Chondrocyte (in vitro differentiated cells): ENCODE measurements at regions not wholly inside any gene's neighbourhood (a gene's known extent, or its start where the extent isn't known, plus 50 kb on each side); places are given as distances from the start of the nearest gene placed in this dataset.

Experiments
- DNase-seq: peaks from one replicate; pipeline ENCODE4 v3.0.0; 2021; ENCODE audit warnings: mixed read lengths, low spot score
- H3K27ac Mint-ChIP-seq: one replicate; pipeline ENCODE4 v1.8.0; 2021; ENCODE audit warnings: mild to moderate bottlenecking, moderate library complexity, mixed read lengths; ENCODE audit not compliant: unreplicated experiment
- H3K27me3 Mint-ChIP-seq: 2 replicates; pipeline ENCODE4 v1.8.0; 2021; ENCODE audit warnings: low read depth, mixed read lengths
- H3K36me3 Mint-ChIP-seq: 2 replicates; pipeline ENCODE4 v1.8.0; 2021; ENCODE audit warnings: low read depth, mixed read lengths
- H3K4me1 Mint-ChIP-seq: 2 replicates; pipeline ENCODE4 v1.8.0; 2021; ENCODE audit warnings: low read depth, mild to moderate bottlenecking, mixed read lengths
- H3K4me3 Mint-ChIP-seq: one replicate; pipeline ENCODE4 v1.8.0; 2021; ENCODE audit warnings: mild to moderate bottlenecking, moderate library complexity, mixed read lengths; ENCODE audit not compliant: unreplicated experiment
- H3K9me3 Mint-ChIP-seq: 2 replicates; pipeline ENCODE4 v1.8.0; 2021; ENCODE audit warnings: low read depth, mixed read lengths
- CTCF ChIP-seq: fragments of 200-600 bp; sonication (generic); IDR thresholded peaks from 2 replicates; pipeline ENCODE4 v1.5.0; 2021; ENCODE audit warnings: antibody characterized with exemption, mild to moderate bottlenecking, moderate library complexity

- Mint-ChIP-seq H3K4me3 (no peak overlapping the region), H3K9me3 (no peaks in the 10 kb centered on the region), H3K27me3 (peaks cover 12% of the 10 kb centered on the region), H3K27ac (no peak overlapping the region), H3K36me3 (no peaks in the 10 kb centered on the region), H3K4me1 (no peaks in the 10 kb centered on the region)
- no peak for TF ChIP-seq CTCF
- DNase-seq = no peak
These were observed 203.5 kb upstream of the TET2 start for GRCh38 chr4:104942990-104943743.

- no peak overlapping the region for H3K4me3 Mint-ChIP-seq
- no peak for DNase-seq
- no peak overlapping the region for H3K27ac Mint-ChIP-seq
- peaks cover 12% of the 10 kb centered on the region for H3K27me3 Mint-ChIP-seq
- no peaks in the 10 kb centered on the region for H3K4me1 Mint-ChIP-seq
- no peaks in the 10 kb centered on the region for H3K9me3 Mint-ChIP-seq
- H3K36me3 Mint-ChIP-seq = no peaks in the 10 kb centered on the region
- TF ChIP-seq CTCF = no peak
These were observed 202.1 kb upstream of the TET2 start for GRCh38 chr4:104944596-104944995.

- H3K4me3 Mint-ChIP-seq = no peak overlapping the region
- no peaks in the 10 kb centered on the region for H3K36me3 Mint-ChIP-seq
- peaks cover 12% of the 10 kb centered on the region for H3K27me3 Mint-ChIP-seq
- no peak for TF ChIP-seq CTCF
- no peaks in the 10 kb centered on the region for H3K4me1 Mint-ChIP-seq
- no peak for DNase-seq
- no peak overlapping the region for H3K27ac Mint-ChIP-seq
- H3K9me3 Mint-ChIP-seq = peaks cover 13% of the 10 kb centered on the region
These were observed 182.1 kb upstream of the TET2 start for GRCh38 chr4:104964410-104965175.

- TF ChIP-seq CTCF = no peak
- H3K4me3 Mint-ChIP-seq = no peak overlapping the region
- H3K27ac Mint-ChIP-seq = no peak overlapping the region
- H3K27me3 Mint-ChIP-seq = peaks cover 19% of the 10 kb centered on the region
- H3K36me3 Mint-ChIP-seq = no peaks in the 10 kb centered on the region
- no peak for DNase-seq
- H3K4me1 Mint-ChIP-seq = no peaks in the 10 kb centered on the region
- H3K9me3 Mint-ChIP-seq = peaks cover 3% of the 10 kb centered on the region
These were observed 180.2 kb upstream of the TET2 start for GRCh38 chr4:104966349-104967033.

GRCh38 chr4:104967034-104967401, 179.7 kb upstream of the TET2 start:
- no peak for TF ChIP-seq CTCF
- Mint-ChIP-seq H3K36me3 (no peaks in the 10 kb centered on the region), H3K4me1 (no peaks in the 10 kb centered on the region), H3K4me3 (no peak overlapping the region), H3K27ac (no peak overlapping the region), H3K9me3 (peaks cover 3% of the 10 kb centered on the region), H3K27me3 (peaks cover 20% of the 10 kb centered on the region)
- DNase-seq = no peak
